ENCODE measurements at regions not wholly inside any gene's neighbourhood (a gene's known extent, or its start where the extent isn't known, plus 50 kb on each side); places are given as distances from the start of the nearest gene placed in this dataset.
"Not testable (repeated sequence)": the region's sequence is repeated elsewhere in the genome, so short reads cannot be mapped to it uniquely, and the experiment has no call there.

- peak; percentile 70 for DNase-seq
- peak; percentile 76 for ATAC-seq (ENCODE audit: poor library complexity)
- intact Hi-C loops (cut with DNase I), result no loop called here
Measured at GRCh38 chr9:109640580-109641371, 139.2 kb upstream of the PALM2AKAP2 start.

DNA sequence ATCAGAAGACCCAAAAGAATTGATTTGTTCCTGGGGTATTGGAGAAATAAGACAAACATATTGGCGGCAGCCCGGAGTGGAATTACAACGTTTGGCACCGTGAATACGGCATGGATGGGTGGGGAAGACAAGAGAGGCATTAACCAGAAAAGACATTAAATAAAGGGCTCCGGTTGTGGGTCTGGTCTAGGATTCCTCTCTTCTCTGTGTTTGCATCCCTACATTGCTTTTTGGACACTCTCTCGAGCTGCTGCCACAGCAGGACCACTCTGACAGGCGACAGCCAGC lies 138.7 kb upstream of the PALM2AKAP2 start:
- intact Hi-C loops (cut with DNase I), result no loop called here
- ATAC-seq (ENCODE audit: poor library complexity), result no peak
- DNase-seq, result no peak

DNA sequence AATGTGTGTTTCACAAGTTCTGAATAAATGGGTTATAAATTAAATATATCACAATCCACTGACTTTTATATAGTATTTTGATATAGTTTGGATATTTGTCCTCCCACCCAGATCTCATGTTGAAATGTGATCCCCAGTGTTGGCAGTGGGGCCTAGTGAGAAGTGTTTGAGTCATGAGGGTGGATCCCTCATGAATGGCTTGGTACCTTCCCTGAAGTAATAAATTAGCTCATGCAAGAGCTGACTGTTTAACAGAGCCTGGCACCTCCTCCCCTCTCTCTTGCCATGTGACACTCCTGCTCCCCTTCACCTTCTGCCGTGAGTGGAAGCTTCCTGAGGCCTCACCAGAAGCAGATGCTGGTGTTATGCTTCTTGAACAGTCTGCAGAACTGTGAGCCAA lies 127.9 kb upstream of the PALM2AKAP2 start:
- intact Hi-C loops (cut with DNase I), result loop anchor here (5.0 kb wide), 1 partner anchor 75 kb away; no protein-coding TSS in a partner anchor
- no peak for ATAC-seq (ENCODE audit: poor library complexity)
- DNase-seq, result no peak

DNA sequence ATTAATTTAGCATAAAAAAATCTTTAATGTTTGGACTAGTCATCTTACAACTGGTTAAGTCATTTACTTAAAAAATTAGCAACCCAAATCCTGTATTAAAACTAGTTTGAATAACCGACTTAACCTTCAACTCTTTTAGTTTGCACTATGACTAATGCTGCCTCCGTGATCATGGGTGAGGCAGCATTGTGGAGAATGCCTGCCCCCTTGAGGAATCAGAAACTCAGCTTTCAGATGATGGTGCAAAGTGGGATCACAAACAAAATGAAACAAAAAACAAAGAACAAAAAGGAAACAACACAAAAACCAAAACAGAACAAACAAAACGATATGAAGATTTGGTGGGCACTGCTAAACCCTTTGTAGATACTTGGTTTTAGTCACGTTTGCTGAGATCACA lies 127.0 kb upstream of the PALM2AKAP2 start:
- ATAC-seq (ENCODE audit: poor library complexity) (peak; percentile 89), DNase-seq (no peak)
- intact Hi-C loops (cut with DNase I), result loop anchor here (5.0 kb wide), 1 partner anchor 76 kb away; no protein-coding TSS in a partner anchor

DNA sequence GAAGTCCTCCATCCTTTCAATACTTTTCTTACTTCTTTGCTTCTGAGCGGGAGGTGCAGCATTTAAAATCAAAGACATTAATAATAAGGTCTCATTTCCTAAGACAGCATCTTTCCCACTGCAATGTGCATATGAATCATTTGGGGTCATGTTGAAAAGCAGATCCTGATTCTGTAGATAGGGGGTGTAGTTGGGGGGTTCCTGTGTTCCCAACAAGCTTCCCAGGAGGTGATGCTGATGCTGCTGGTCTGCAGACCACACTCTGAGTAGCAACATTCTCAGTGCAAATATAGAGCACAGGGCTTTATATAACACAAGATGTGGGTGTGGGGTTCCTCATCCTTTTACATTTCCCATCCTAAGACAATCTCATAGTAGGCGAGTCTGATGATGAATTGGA lies 126.5 kb upstream of the PALM2AKAP2 start:
- ATAC-seq (ENCODE audit: poor library complexity) (no peak), DNase-seq (no peak)
- intact Hi-C loops (cut with DNase I), result loop anchor here (5.0 kb wide), 1 partner anchor 76 kb away; no protein-coding TSS in a partner anchor

DNA sequence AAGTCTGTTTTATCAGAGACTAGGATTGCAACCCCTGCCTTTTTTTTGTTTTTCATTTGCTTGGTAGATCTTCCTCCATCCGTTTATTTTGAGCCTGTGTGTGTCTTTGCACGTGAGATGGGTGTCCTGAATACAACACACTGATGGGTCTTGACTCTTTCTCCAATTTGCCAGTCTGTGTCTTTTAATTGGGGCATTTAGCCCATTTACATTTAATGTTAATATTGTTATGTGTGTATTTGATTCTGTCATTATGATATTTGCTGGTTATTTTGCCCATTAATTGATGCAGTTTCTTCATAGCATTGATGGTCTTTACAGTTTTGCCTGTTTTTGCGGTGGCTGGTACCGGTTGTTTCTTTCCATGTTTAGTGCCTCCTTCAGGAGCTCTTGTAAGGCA lies 116.0 kb upstream of the PALM2AKAP2 start:
- DNase-seq; intact Hi-C loops (cut with DNase I); ATAC-seq (ENCODE audit: poor library complexity): not testable (repeated sequence)

- intact Hi-C loops (cut with DNase I); DNase-seq; ATAC-seq (ENCODE audit: poor library complexity): not testable (repeated sequence)
Measured at GRCh38 chr9:109665736-109666135, 114.3 kb upstream of the PALM2AKAP2 start.

DNA sequence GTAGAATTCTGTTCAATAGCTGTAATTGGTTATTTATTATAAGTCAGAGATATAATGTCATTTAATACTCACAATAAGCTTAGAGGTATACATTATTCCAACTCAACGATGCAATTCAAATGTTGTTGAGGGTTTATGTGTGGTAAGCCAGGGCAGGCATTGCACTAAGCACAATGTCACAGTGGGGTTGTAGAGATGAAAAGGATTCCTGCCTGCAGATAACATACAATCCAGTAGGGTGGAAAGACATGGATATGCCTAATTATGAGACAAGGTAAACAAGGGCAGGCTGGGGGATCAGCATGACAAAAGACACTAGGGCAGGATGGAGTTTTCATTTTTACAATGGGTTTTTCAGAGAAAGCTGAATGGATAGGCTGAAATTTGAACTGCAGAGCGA lies 98.7 kb upstream of the PALM2AKAP2 start:
- intact Hi-C loops (cut with DNase I), result no loop called here
- ATAC-seq (ENCODE audit: poor library complexity), result no peak
- DNase-seq, result no peak

DNA sequence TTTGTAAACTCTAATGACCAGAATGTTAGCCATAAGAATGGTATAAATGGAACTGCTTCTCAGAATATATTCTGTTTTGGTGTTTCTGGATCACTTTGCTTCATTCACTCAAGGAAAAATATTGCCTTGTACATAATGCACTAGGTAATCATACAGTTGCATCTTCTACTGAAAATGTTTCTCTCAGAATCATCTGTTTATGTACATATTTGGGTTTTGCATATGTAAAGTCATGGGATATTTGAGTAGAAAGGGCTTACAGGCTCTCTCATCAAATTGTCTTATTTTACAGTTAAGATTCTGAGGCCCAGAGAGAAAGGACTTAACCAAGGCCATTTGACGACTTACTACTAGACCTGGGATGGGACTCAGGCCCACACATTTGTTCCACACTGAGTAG lies 97.8 kb upstream of the PALM2AKAP2 start:
- DNase-seq (no peak), ATAC-seq (ENCODE audit: poor library complexity) (no peak)
- intact Hi-C loops (cut with DNase I), result no loop called here

GRCh38 chr9:109683521-109683920 lies 96.5 kb upstream of the PALM2AKAP2 start:
- no peak for ATAC-seq (ENCODE audit: poor library complexity)
- no peak for DNase-seq
- intact Hi-C loops (cut with DNase I), result no loop called here

DNA sequence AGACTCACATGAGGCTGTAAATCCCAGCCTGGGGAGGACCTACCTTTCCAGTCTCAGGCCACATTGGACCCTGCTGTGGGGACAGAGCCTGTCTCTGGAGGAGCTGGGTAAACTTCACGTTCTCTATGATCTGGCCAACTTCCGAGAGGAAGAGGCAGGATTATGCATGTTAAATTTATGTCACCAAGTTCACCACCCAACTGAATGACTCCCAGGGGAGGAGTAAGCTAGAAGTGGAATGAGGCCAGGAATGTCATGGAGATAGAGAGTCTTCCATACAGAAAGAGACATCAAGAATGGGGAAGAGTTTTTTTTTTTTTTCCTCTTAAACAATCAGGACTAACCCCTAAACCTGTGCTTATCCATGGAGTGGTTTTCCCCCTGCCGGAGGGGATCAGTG lies 90.3 kb upstream of the PALM2AKAP2 start:
- DNase-seq, result no peak
- intact Hi-C loops (cut with DNase I), result no loop called here
- no peak for ATAC-seq (ENCODE audit: poor library complexity)

DNA sequence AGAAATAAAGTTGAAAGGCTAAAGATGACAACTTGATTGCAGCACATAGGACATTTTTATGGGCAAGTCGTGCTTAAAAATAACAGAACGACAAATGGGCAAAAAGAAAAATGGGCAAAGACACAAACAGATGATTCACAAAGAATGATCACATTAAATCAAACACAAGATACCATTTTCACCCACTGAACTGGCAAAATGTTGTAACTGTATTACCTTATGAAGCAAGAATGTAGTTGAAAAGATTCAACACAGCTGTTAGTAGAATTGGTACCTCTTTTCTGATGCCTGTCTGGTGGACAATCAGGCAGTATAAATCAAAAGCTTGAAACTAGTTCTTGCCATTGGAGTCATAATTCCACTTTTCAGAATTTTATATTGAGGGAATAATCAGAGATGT lies 81.0 kb upstream of the PALM2AKAP2 start:
- no peak for ATAC-seq (ENCODE audit: poor library complexity)
- DNase-seq, result no peak
- intact Hi-C loops (cut with DNase I), result no loop called here

- ATAC-seq (ENCODE audit: poor library complexity) (no peak), DNase-seq (no peak)
- intact Hi-C loops (cut with DNase I), result no loop called here
Measured at GRCh38 chr9:109704546-109704945, 75.5 kb upstream of the PALM2AKAP2 start.

GRCh38 chr9:109705515-109705914 lies 74.5 kb upstream of the PALM2AKAP2 start:
- DNase-seq (no peak), ATAC-seq (ENCODE audit: poor library complexity) (no peak)
- intact Hi-C loops (cut with DNase I), result no loop called here

GRCh38 chr9:109707355-109707754 lies 72.6 kb upstream of the PALM2AKAP2 start:
- intact Hi-C loops (cut with DNase I), result no loop called here
- DNase-seq, result peak; percentile 56
- ATAC-seq (ENCODE audit: poor library complexity), result peak; percentile 84

DNA sequence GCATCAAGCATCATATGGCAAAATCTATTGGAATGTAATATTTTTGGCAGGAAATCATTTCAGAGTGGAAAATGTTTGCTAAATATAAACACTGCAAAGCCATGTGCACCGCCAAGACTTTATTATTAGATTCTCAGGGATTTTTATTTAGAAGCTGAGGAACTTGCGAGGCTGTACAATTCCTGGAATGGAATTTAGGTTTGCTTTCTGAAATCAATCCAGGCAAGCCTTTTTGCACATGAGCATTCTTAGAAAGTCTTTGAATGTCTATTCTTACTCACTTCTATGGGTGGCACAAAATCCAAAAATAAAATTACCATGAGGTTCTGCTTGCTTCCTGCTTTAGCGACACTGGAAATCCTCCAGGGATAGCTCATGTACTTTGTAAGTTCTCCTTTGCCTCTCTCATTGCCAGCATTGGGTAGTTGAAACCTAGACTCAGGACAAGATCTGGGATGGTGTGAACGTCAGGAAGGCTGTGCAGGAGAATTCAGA lies 71.5 kb upstream of the PALM2AKAP2 start:
- no peak for DNase-seq
- peak; percentile 70 for ATAC-seq (ENCODE audit: poor library complexity)
- intact Hi-C loops (cut with DNase I), result no loop called here

GRCh38 chr9:109709866-109710265 lies 70.1 kb upstream of the PALM2AKAP2 start:
- intact Hi-C loops (cut with DNase I), result no loop called here
- ATAC-seq (ENCODE audit: poor library complexity), result no peak
- no peak for DNase-seq

DNA sequence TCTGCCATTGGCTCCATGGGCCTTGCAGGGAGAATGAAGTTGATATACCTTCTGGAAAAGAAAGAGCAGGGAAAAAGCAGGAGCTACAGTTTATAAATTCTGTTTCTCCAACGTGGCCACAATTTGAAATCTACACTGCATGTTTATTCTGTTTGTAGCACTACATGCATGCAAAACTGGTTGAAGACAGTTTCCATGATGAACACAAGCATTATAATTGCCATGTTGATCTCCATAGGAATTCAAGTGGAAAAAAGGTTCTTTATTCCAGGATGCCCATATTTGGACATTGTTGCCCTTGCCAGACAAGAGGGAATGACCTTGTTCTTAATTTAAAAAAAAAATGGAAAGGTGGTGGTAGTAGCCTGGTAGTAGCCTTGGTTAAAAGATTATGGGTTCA lies 69.2 kb upstream of the PALM2AKAP2 start:
- intact Hi-C loops (cut with DNase I), result no loop called here
- no peak for DNase-seq
- ATAC-seq (ENCODE audit: poor library complexity), result no peak

DNA sequence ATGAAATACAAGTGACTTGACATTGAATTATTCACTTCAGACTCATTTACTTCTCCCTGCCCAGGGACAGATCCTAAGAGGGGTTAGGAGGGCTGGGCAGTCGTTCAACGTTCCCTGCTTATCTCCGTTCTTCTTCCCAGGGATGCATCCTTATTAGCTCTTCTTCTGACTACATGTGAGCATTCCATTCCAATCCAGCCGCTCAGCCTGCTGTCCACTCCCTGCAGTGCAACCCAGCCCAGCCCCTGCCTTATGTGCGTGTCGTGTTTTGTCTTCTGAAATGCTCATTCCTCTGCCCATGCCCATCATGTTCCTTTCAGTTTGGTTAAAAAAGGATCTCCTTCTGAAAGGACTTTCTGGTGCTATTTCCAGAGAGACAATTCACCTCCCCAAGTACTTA lies 64.7 kb upstream of the PALM2AKAP2 start:
- DNase-seq (no peak), ATAC-seq (ENCODE audit: poor library complexity) (no peak)
- intact Hi-C loops (cut with DNase I), result no loop called here

DNA sequence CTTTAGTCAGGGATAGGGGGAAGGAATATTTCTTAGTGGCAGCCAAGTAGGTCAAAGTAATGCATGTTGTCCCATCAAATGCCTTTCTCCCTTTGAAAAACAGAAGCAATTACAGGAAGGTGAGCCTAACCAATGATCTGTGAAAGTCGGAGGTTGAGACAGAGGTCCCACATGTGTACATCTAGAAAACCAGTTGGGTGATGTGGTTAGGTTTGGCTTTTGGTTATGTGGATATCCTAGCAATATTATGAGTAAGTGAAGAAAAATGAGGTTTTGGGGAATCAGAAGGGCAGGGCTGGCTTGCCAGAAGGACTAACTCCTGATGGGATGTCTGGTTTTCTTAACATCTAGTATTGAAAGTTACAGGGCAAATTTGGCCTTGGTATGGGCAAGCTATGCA lies 63.4 kb upstream of the PALM2AKAP2 start:
- DNase-seq, result no peak
- intact Hi-C loops (cut with DNase I), result no loop called here
- no peak for ATAC-seq (ENCODE audit: poor library complexity)

- intact Hi-C loops (cut with DNase I), result no loop called here
- no peak for DNase-seq
- ATAC-seq (ENCODE audit: poor library complexity), result no peak
Measured at GRCh38 chr9:109717342-109717741, 62.7 kb upstream of the PALM2AKAP2 start.
